GM21825 (cell line): ENCODE measurements at regions not wholly inside any gene's neighbourhood (a gene's known extent, or its start where the extent isn't known, plus 50 kb on each side); places are given as distances from the start of the nearest gene placed in this dataset.
"Not testable (repeated sequence)": the region's sequence is repeated elsewhere in the genome, so short reads cannot be mapped to it uniquely, and the experiment has no call there.

Experiments used
- ATAC-seq: cut with Tn5 transposase; IDR thresholded peaks from one replicate; pipeline ENCODE4 v1.9.1; 2021; ENCODE audit warnings: mild to moderate bottlenecking, moderate library complexity; ENCODE audit not compliant: unreplicated experiment

DNA sequence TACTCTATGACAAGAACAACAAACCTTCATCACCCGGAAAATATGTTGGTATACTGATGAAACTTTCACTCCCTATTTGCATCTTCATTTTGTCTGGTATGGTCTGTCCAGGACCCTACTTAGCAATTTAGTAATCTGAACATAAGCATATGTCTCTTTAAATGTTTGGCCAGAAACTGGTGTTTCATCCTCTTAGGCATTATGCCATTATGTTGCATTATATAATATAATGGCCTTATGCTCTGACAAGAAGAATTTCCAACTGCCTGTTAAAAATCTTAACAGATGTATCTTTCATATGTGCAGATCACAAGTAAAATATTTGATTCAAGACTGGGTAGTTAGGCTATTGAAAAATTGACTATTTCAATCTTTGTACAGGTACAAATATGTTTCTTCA lies 610.6 kb upstream of the PRR20A start:
- no peak for ATAC-seq

DNA sequence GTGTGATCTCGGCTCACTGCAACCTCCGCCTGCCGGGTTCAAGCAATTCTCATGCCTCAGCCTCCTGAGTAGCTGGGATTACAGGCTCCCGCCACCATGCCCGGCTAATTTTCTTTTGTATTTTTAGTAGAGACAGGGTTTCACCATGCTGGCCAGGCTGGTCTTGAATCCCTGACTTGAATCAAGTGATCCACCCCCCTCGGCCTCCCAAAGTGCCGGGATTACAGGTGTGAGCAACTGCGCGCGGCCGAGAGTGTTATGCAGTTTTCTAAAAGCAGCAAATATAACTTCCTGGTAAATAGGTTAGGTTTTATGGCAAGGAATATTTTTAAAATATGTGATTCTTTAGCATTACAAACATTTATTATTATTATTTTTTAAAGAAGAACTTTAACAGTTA lies 592.8 kb upstream of the PRR20A start:
- not testable (repeated sequence) for ATAC-seq

DNA sequence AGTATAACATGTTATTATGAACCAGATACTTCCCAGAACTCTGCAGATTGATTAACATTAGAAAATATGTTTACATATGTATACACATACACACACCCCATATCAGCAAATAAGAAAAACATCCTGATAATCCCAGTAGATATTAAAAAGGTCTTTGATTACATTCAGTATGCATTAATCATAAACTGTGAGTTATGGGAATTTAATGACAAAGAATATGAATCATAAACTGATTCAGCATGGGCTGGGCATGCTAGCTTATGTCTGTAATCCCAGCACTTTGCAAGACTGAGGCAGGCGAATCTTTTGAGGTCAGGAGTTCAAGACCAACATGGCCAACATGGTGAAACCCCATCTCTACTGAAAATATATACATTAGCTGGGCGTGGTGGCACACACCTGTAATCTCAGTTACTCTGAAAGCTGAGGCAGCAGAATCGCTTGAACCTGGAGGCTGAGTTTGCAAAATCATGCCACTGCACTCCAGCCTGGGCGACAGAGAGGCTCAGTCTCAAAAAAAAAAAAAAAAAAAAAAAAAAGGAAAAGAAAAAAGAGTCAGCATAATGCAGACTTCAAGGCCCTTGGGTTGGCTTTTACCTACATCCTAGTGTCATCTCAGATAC lies 581.9 kb upstream of the PRR20A start:
- no peak for ATAC-seq

DNA sequence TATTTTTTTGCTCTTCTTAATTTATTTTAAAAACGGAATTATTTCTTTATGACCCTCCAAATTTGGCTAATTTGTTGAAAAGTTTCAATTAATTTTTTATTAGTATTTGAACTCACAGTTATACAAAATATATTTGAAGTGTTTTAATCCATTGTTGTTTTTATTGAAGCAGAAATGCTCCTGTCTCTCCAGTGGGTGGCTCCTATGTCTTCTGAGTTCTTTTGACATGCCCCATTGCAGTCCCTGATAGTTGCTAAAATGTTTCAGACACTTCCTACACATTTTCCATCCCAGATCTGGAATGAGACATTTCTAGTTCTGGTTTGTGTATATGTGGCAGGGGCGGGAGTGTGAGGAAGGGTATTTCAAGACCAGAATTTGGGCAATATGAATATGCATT lies 579.4 kb upstream of the PRR20A start:
- no peak for ATAC-seq

DNA sequence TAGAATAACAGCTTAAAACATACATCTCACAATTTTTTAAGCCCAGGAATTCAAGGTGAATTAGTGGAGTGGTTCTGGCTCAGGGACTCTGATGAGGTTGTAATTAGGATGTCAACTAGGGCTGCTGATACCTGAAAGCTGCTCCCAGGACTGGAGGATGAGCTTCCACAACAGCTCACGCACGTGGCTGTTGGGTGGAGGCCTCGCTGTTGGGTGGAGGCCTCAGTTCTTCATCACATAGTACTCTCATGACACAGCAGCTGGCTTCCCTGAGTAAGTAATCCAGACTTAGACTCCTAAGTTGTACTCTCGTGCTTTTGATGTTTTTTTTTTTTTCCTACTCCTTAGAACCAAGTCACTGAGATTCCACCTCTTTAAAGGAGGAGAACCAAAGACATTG lies 577.1 kb upstream of the PRR20A start:
- ATAC-seq: no peak

DNA sequence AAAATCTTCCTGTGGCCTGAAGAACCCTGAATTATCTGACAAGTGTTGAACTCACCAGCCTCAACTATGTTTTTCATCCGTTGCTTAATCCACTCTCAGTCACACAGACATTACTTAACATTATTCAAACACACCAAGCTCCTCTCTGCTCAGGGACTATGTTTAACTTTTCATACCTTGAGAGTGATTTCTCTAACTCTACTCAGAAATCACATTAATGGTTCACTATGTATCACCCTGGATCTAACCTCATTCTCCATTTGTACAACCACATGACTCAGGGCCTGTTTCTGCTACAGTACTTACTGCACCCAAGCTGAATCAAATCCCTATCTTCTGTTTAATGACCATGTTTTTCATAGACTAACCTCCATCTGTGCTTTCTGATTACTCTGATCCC lies 553.7 kb upstream of the PRR20A start:
- no peak for ATAC-seq

DNA sequence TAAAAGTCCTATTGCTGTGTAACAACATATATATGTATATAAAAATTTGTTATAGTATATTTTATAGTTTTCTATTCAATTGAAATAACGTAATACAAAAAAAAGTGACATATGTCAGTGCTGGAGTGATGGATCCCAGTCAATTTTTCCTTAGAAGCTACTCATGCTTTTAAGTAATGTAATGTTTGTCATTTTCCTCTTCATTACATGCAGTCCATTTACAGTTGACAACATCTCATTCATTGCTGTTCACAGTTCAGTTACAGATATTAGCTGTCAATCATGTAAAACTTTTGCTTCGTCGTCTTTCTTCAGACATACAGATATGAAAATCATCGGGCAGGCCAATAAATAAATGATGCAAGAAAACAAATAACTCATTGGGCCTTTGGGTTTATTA lies 525.1 kb upstream of the PRR20A start:
- ATAC-seq: no peak

DNA sequence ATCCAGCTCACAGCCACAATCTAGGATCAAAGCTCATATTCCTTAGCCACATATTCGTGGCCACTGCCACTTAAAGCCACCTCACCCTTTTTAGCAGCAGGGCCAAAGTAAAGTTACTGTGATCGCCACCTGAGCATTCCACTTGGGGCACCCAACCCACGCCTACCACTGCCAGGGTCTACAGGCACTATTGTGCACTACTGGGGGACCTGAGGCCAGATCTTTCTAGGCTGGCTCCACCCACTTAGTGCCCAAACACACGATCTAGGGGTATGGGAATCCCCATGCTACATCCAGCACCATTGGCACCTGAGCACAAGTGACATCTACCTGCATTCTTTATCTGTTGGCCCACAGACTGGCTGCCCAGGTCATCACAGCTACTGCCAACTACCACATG lies 517.9 kb upstream of the PRR20A start:
- no peak for ATAC-seq

DNA sequence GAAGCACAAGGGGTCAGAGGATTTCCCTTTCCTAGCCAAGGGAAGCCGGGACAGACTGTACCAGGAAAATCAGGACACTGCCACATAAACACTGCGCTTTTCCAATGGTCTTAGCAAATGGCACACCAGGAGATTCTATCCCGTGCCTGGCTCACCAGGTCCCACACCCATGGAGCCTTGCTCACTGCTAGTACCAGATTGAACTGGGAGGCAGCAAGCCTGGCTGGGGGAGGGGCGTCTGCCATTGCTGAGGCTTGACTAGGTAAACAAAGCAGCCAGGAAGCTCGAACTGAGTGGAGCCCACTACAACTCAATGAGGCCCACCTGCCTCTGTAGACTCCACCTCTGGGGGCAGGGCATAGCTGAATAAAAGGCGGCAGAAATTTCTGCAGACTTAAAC lies 511.8 kb upstream of the PRR20A start:
- ATAC-seq: not testable (repeated sequence)

DNA sequence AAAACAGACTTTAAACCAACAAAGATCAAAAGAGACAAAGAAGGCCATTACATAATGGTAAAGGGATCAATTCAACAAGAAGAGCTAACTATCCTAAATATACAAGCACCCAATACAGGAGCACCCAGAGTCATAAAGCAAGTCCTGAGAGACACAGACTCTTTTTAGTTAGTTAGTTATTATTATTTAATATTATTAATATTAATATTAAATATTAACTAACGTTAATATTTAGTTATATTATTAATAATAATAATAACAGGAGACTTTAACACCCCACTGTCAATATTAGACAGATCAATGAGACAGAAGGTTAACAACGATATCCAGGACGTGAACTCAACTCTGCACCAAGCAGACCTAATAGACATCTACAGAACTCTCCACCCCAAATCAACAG lies 509.7 kb upstream of the PRR20A start:
- ATAC-seq: not testable (repeated sequence)

DNA sequence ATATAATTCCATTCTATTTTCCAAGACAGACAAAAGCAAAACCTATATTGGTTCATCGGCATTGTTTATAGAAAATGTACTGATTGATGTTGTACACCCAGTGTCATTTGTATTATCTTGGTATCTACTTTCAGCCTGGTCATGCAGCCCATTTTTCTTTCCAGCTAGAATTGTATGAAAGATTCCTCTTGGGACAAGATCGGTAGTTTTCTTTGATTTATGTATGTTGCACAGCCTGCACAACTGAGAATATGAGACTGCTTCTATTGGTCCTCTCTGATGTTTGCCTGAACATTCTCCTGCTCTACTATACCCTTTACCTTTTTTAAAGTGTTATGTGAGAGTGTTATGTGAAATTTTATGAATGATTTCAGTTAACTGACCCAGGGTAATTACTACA lies 487.7 kb upstream of the PRR20A start:
- ATAC-seq: no peak

DNA sequence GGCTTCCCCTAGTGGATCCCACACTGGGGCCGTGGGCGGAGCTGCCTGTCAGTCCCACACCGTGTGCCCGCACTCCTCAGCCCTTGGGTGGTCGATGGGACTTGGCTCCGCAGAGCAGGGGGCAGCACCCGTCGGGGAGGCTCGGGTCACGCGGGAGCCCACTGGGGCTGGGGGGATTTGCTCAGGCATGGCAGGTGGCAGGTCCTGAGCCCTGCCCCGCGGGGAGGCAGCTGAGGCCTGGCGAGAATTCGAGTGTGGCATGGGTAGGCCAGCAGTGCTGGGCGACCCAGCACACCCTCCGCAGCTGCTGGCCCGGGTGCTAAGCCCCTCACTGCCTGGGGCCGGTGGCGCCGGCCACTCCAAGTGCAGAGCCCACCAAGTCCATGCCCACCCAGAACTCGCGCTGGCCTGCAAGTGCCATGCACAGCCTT lies 481.7 kb upstream of the PRR20A start:
- no peak for ATAC-seq

DNA sequence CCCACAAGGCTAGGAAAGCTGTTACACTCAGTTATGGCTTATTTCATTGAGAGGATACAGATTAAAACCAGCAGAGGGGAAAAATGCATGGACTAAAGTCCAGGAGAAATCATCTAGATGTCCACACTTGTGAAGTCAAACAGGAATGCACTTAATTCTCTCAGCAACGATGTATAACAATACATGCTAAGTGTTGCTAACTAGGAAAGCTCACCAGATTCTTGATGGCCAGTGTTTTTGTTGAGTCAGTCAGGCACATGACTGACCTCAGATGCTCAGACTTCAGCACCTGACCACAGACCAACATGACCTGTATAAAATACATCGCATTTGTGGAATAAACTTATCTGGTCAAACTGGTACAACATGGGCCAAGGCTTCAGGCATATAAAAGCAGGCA lies 470.2 kb upstream of the PRR20A start:
- ATAC-seq: no peak

DNA sequence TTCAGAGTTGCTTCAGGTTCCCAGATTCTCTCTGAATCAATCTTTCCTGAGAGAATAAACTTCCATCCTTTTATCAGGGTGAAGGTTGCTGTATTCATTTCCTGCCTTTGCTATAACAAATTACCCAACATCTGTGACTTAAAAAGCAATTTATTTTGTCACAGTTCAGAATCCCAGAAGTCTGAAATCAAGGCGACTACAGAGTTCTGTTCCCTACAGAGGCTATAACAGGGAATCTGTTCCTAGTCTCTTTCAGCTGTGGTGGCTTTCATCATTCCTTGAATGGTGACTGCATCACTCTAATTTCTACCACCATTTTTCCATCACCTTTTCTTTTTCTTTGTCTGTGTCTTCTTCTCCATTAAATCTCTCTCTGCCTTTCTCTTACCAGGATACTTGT lies 459.3 kb upstream of the PRR20A start:
- no peak for ATAC-seq

DNA sequence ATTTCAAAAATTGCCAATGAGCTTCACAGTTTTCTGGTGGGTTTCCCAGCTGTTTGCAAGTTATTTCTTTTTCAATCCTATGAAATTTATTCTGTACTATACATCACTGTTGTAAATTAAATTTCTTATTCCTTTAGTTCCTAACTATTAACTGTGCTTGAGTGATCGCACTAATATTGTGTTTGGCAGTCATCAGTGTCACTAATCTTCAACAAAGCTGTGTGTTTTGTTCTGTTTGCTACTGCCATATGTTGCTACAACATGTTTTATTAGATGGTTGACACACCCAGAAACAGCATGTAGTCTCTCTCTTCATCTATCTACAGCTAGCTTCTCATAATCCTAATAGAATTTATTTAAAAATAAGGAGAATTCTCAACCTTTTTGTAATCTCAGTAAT lies 453.6 kb upstream of the PRR20A start:
- ATAC-seq: no peak

DNA sequence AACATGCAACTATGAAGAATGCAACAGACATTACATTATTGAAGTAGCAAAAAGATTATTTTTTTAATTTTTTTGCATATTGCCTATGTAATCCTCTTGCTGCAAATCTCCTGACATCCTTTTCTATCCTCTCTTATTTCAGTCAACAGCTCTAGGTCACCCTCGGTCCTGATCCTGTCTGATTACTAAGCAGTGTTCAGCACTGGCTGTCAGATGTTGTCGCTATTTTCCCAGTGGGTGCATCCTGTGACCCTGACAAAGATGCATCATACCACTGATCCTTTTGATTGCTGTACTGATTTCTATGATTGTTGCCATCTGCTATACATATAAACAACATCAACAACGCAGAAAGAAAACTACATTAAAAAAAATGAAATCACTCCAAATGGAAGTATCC lies 443.7 kb upstream of the PRR20A start:
- ATAC-seq: no peak

DNA sequence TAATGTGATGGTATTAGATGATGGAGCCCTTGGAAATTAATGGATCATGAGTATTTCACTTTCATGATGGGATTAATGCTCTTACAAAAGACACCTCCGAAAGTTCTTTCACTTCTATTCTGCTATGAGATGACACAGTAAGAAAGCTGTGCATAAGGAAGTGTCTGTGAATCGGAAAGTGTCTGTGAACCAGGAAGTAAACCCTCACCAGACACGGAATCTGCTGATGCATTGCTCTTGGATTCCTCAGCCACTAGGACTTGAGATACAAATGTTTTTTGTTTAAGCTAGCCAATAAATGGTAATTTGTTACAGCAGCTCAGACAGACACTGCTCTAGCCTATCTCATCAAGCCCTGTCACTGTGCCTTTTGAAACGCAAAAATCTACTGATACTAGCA lies 440.4 kb upstream of the PRR20A start:
- ATAC-seq: no peak

DNA sequence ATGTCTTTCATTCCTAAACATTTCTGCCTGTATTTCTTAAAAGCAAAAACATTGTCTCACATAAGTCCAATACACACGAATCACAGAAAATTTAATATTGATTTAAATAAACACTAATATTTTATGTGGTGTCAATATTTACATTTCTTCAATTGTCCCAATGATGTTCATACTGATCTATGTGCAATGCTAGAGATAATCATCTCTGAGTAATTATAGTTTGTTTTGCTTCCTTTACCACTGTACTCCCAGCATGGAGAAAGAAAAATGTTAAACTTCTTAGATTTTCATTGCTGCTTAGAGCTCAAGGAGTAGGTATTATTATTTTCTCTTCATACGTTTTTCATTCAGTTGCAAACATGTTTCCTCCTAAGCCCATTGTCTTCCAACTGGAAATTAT lies 434.2 kb upstream of the PRR20A start:
- ATAC-seq: no peak

DNA sequence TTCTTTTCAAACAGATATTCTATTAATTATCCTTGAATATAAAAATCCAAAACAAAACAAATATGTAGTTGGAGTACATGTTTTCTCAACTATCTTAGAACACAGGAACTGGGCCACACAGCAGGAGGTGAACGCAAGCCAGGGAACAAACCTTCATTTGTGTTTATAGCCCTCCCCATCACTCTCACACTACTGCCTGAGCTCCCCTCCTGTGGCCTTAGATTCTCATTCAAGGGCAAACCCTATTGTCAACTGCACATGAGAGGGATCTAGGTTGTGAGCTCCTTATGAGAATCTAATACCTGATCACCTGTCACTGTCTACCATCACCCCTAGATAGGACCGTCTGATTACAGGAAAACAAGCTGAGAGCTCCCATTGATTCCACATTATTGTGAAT lies 427.1 kb upstream of the PRR20A start:
- ATAC-seq: no peak

DNA sequence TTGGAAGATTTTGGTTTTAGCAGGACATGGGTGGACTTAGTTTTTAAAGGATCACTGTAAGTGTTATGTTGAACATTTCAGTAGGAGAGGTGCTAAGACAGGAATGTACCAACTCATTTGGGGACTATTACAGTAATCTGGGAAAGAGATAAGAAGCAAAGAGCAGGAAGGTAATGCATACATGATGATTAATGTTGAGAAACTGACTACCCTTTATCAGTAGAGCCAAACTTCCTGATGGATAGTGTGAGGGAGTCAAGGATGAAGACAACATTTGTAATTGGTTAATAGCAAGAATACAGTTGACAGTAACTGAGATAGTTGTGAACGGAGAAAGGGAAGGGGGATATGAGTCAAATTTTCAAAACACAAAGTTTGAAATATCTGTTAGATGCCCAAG lies 421.9 kb upstream of the PRR20A start:
- no peak for ATAC-seq

DNA sequence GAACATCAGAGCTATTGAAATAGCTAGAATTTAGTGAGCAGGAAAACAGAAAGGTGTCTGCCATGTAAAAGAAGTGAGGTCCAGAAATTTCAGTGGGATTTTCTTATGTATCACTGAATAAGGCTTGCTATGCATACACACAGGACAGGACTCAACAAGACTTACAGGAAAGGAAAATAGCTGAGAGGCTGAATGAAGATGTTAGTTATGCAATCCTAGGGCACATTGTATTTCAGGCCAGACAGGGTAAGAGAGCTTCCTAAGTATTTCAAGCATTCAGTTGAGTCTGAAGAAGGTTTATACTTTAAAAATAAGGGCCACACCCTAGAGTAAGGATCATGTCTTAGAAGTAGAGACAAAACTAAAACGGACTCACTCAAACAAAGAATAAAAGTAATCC lies 419.9 kb upstream of the PRR20A start:
- no peak for ATAC-seq

DNA sequence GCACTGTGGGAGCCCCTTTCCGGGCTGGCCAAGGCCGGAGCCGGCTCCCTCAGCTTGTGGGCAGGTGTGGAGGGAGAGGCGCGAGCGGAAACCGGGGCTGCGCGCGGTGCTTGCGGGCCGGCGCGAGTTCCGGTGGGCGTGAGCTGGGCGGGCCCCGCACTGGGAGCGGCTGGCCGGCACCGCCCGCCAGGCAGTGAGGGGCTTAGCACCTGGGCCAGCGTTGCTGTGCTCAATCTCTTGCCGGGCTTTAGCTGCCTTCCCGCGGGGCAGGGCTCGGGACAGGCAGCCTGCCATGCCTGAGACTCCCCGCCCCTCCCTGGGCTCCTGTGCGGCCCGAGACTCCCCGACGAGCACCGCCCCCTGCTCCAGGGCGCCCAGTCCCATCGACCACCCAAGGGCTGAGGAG lies 405.2 kb upstream of the PRR20A start:
- ATAC-seq: no peak

DNA sequence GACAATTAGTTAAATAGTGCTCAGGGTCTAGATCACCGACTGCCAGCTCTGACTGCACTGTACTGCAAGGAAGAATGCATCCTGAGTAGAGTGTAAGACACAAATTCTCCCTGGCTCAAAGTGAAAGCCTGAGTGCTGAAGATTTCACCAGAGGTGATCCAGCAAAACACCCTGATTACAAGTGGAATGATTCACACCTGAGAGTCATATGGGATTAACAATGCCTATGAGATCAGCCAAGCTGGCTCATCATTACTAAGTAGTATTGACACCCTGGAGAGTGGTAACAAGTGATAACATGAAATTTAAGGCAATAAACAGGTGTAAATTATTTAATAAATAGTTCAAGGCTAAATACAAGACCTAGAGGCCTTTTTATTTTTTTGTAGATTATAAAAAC lies 403.8 kb upstream of the PRR20A start:
- no peak for ATAC-seq

DNA sequence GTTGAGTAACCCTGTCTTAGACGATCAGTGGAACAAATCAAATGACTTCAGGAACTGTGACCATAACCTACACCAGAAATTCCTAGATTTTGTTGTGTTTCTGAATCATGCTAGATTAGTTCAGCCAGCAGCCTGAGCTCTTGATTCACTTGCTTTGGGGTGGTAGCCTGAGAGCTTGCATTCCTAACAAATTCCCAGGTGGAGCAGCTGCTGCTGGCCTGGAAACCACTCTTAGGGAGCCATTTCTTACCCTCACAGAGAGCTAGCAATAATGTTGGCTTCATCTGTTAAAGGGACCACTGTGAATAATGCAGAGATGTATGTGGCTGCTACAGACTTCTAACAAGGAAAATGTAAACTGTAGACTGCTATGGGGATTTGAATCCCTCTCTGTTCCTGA lies 388.1 kb upstream of the PRR20A start:
- ATAC-seq: no peak
